HL-60/S4 (cell line): ENCODE measurements at regions not wholly inside any gene's neighbourhood (a gene's known extent, or its start where the extent isn't known, plus 50 kb on each side); places are given as distances from the start of the nearest gene placed in this dataset.

Experiments used
- in situ Hi-C: fragments of 300-500 bp; cut with MboI; formaldehyde crosslinking; loops from 2 replicates; pipeline ENCODE4 v1.14.3; 2022; ENCODE audit warnings: low sequenced_read_pairs

- in situ Hi-C loops = no loop called here
Observed at GRCh38 chr2:8086796-8087479, 594.9 kb upstream of the ID2 start.

- in situ Hi-C loops = no loop called here
Observed at GRCh38 chr2:8087480-8087840, 594.4 kb upstream of the ID2 start.

GRCh38 chr2:8088810-8089209, 593.0 kb upstream of the ID2 start:
- in situ Hi-C loops = no loop called here

- in situ Hi-C loops = no loop called here
Observed at GRCh38 chr2:8089596-8089995, 592.3 kb upstream of the ID2 start.

GRCh38 chr2:8090748-8091700, 590.8 kb upstream of the ID2 start:
- in situ Hi-C loops = no loop called here

- in situ Hi-C loops = no loop called here
Observed at GRCh38 chr2:8094526-8094925, 587.3 kb upstream of the ID2 start.

GRCh38 chr2:8095978-8096377, 585.9 kb upstream of the ID2 start:
- in situ Hi-C loops = no loop called here

GRCh38 chr2:8096484-8096883, 585.4 kb upstream of the ID2 start:
- in situ Hi-C loops = no loop called here

GRCh38 chr2:8098476-8099266, 583.2 kb upstream of the ID2 start:
- in situ Hi-C loops = no loop called here

- in situ Hi-C loops = no loop called here
Observed at GRCh38 chr2:8099267-8099582, 582.6 kb upstream of the ID2 start.

GRCh38 chr2:8101614-8102277, 580.1 kb upstream of the ID2 start:
- in situ Hi-C loops = no loop called here

GRCh38 chr2:8102470-8102869, 579.4 kb upstream of the ID2 start:
- in situ Hi-C loops = no loop called here

- in situ Hi-C loops = no loop called here
Observed at GRCh38 chr2:8103085-8103708, 578.7 kb upstream of the ID2 start.

GRCh38 chr2:8107150-8107549, 574.7 kb upstream of the ID2 start:
- in situ Hi-C loops = no loop called here

- in situ Hi-C loops = no loop called here
Observed at GRCh38 chr2:8107621-8108378, 574.1 kb upstream of the ID2 start.

GRCh38 chr2:8110716-8111115, 571.1 kb upstream of the ID2 start:
- in situ Hi-C loops = no loop called here

- in situ Hi-C loops = no loop called here
Observed at GRCh38 chr2:8111193-8111592, 570.7 kb upstream of the ID2 start.

GRCh38 chr2:8115456-8115855, 566.4 kb upstream of the ID2 start:
- in situ Hi-C loops = no loop called here

- in situ Hi-C loops = no loop called here
Observed at GRCh38 chr2:8115966-8116365, 565.9 kb upstream of the ID2 start.

GRCh38 chr2:8116661-8117060, 565.2 kb upstream of the ID2 start:
- in situ Hi-C loops = no loop called here
